ENCODE measurements at regions not wholly inside any gene's neighbourhood (a gene's known extent, or its start where the extent isn't known, plus 50 kb on each side); places are given as distances from the start of the nearest gene placed in this dataset.
"Not testable (repeated sequence)": the region's sequence is repeated elsewhere in the genome, so short reads cannot be mapped to it uniquely, and the experiment has no call there.

- no peak for ATAC-seq
Observed at GRCh38 chr2:192566863-192567262, 372.1 kb upstream of the TMEFF2 start.

GRCh38 chr2:192560326-192560725 is 365.6 kb upstream of the TMEFF2 start:
- ATAC-seq: no peak

More at GRCh38 chr2:192566863-192567262, 372.1 kb upstream of the TMEFF2 start:
- DNase-seq (ENCODE audit: low spot score): no peak

GRCh38 chr2:192559587-192559986 is 364.9 kb upstream of the TMEFF2 start:
- DNase-seq (ENCODE audit: low spot score): no peak
- ATAC-seq: no peak

More at GRCh38 chr2:192560326-192560725, 365.6 kb upstream of the TMEFF2 start:
- DNase-seq (ENCODE audit: low spot score): no peak

GRCh38 chr2:192558637-192559036 is 363.9 kb upstream of the TMEFF2 start:
- ATAC-seq (no peak), DNase-seq (ENCODE audit: low spot score) (no peak)

- no peak for DNase-seq (ENCODE audit: low spot score)
- no peak for ATAC-seq
Observed at GRCh38 chr2:192555740-192556139, 361.0 kb upstream of the TMEFF2 start.

- ATAC-seq (no peak), DNase-seq (ENCODE audit: low spot score) (no peak)
Observed at GRCh38 chr2:192551760-192552159, 357.0 kb upstream of the TMEFF2 start.

- DNase-seq (ENCODE audit: low spot score) (no peak), ATAC-seq (no peak)
Observed at GRCh38 chr2:192546565-192546964, 351.8 kb upstream of the TMEFF2 start.

GRCh38 chr2:192544371-192544955 is 349.7 kb upstream of the TMEFF2 start:
- ATAC-seq: no peak
- DNase-seq (ENCODE audit: low spot score): no peak

- DNase-seq (ENCODE audit: low spot score); ATAC-seq: not testable (repeated sequence)
Observed at GRCh38 chr2:192542148-192543066, 347.7 kb upstream of the TMEFF2 start.

GRCh38 chr2:192539306-192539705 is 344.6 kb upstream of the TMEFF2 start:
- DNase-seq (ENCODE audit: low spot score) (no peak), ATAC-seq (no peak)

GRCh38 chr2:192536922-192537624 is 342.3 kb upstream of the TMEFF2 start:
- DNase-seq (ENCODE audit: low spot score) (no peak), ATAC-seq (no peak)

- ATAC-seq (no peak), DNase-seq (ENCODE audit: low spot score) (no peak)
Observed at GRCh38 chr2:192535956-192536921, 341.5 kb upstream of the TMEFF2 start.

- no peak for ATAC-seq
- no peak for DNase-seq (ENCODE audit: low spot score)
Observed at GRCh38 chr2:192534072-192534471, 339.3 kb upstream of the TMEFF2 start.

GRCh38 chr2:192524642-192525251 is 330.0 kb upstream of the TMEFF2 start:
- not testable (repeated sequence) for DNase-seq (ENCODE audit: low spot score); ATAC-seq

- DNase-seq (ENCODE audit: low spot score); ATAC-seq: not testable (repeated sequence)
Observed at GRCh38 chr2:192524214-192524613, 329.5 kb upstream of the TMEFF2 start.

GRCh38 chr2:192515937-192516336 is 321.2 kb upstream of the TMEFF2 start:
- no peak for ATAC-seq

GRCh38 chr2:192513575-192513974 is 318.8 kb upstream of the TMEFF2 start:
- no peak for DNase-seq (ENCODE audit: low spot score)
- no peak for ATAC-seq

More at GRCh38 chr2:192515937-192516336, 321.2 kb upstream of the TMEFF2 start:
- DNase-seq (ENCODE audit: low spot score): no peak

- DNase-seq (ENCODE audit: low spot score); ATAC-seq: not testable (repeated sequence)
Observed at GRCh38 chr2:192507836-192508450, 313.2 kb upstream of the TMEFF2 start.

GRCh38 chr2:192500550-192501200 is 305.9 kb upstream of the TMEFF2 start:
- DNase-seq (ENCODE audit: low spot score) (no peak), ATAC-seq (no peak)
